Vagina (tissue), 2 donors: ENCODE measurements at regions not wholly inside any gene's neighbourhood (a gene's known extent, or its start where the extent isn't known, plus 50 kb on each side); places are given as distances from the start of the nearest gene placed in this dataset.

Source experiments
- DNase-seq, 2 donors: peaks; one replicate each; pipeline ENCODE4 v3.0.0-alpha.2; 2017; ENCODE audit errors: extremely low spot score in 2 of 2
- H3K27ac ChIP-seq: fragments of 200-600 bp; sonication (generic); one replicate; pipeline ENCODE4 v1.5.1; 2019
- H3K27me3 ChIP-seq: fragments of 200-600 bp; sonication (generic); one replicate; pipeline ENCODE4 v1.5.1; 2019
- H3K36me3 ChIP-seq, 2 donors: fragments of 200-600 bp; sonication (generic); one replicate each; pipeline ENCODE4 v1.5.1; 2017 to 2019
- H3K4me1 ChIP-seq: fragments of 200-600 bp; sonication (generic); one replicate; pipeline ENCODE4 v1.5.1; 2019
- H3K4me3 ChIP-seq, 2 donors: fragments of 200-600 bp; sonication (generic); 1 replicate in 1 of 2; 2 replicates in 1 of 2; pipeline ENCODE4 v1.5.1; 2016 to 2019
- H3K9me3 ChIP-seq: fragments of 200-600 bp; sonication (generic); one replicate; pipeline ENCODE4 v1.5.1; 2019
- POLR2A ChIP-seq, 2 donors: fragments of 450-650 bp; IDR thresholded peaks; one replicate each; pipeline ENCODE4 v1.6.1; 2017; ENCODE audit warnings: antibody characterized with exemption in 2 of 2, mild to moderate bottlenecking in 2 of 2, moderate library complexity in 2 of 2
- POLR2AphosphoS5 ChIP-seq, 2 donors: sonication (generic); formaldehyde crosslinking; IDR thresholded peaks; one replicate each; pipeline ENCODE4 v1.9.0; 2017; ENCODE audit warnings: antibody characterized with exemption in 2 of 2, mild to moderate bottlenecking in 2 of 2, low read depth in 1 of 2; ENCODE audit not compliant: insufficient read depth in 1 of 2
- intact Hi-C: fragments of 100-400 bp; cut with DNase I; formaldehyde crosslinking; loops from one replicate; pipeline ENCODE4 v1.15.1; 2023
- TF ChIP-seq, protein P1 (sequence below), 3 experiments: fragments of 450-650 bp in 2 of 3; fragments of 200-600 bp in 1 of 3; sonication (generic) in 1 of 3; IDR thresholded peaks; one replicate each; pipeline ENCODE4 v1.5.1; 2017 to 2019; ENCODE audit warnings: antibody characterized with exemption in 3 of 3, mild to moderate bottlenecking in 2 of 3, moderate library complexity in 2 of 3

DNA sequence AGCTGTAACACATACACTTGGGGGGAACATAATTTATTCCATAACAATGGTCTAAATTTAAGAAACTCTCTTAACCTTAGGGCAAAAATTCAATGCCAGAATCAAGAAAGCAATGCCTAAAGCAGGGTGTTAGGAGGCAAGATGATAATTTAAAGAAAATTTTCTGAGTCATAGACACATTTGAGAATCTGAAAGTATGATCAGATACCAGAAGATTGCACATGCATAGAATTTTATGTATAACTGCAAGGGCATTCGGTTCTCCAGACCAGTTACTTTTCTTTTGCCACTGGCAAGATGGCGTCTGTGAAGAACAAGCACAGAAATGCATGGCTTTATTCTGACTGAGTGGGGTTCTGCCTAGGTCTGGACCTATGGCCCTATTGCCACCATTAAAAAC, 64.4 kb upstream of the IPO9 start:
- TF ChIP-seq, protein P1, sequence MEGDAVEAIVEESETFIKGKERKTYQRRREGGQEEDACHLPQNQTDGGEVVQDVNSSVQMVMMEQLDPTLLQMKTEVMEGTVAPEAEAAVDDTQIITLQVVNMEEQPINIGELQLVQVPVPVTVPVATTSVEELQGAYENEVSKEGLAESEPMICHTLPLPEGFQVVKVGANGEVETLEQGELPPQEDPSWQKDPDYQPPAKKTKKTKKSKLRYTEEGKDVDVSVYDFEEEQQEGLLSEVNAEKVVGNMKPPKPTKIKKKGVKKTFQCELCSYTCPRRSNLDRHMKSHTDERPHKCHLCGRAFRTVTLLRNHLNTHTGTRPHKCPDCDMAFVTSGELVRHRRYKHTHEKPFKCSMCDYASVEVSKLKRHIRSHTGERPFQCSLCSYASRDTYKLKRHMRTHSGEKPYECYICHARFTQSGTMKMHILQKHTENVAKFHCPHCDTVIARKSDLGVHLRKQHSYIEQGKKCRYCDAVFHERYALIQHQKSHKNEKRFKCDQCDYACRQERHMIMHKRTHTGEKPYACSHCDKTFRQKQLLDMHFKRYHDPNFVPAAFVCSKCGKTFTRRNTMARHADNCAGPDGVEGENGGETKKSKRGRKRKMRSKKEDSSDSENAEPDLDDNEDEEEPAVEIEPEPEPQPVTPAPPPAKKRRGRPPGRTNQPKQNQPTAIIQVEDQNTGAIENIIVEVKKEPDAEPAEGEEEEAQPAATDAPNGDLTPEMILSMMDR (IDR thresholded peaks at IDR 0.05): no peak
- no peak for TF ChIP-seq POLR2A (IDR thresholded peaks at IDR 0.05)
- no peak for TF ChIP-seq POLR2AphosphoS5 (IDR thresholded peaks at IDR 0.05; ENCODE audit: insufficient read depth in 1 of 2, low read depth in 1 of 2)
- H3K4me1 ChIP-seq: peaks cover 69% of the 10 kb centered on the region

GRCh38 chr1:201766131-201766866, 62.7 kb upstream of the IPO9 start:
- TF ChIP-seq POLR2AphosphoS5 (IDR thresholded peaks at IDR 0.05; ENCODE audit: insufficient read depth in 1 of 2, low read depth in 1 of 2) (peak in 1 of 2 donors; percentile 19), POLR2A (IDR thresholded peaks at IDR 0.05) (no peak)
- Histone ChIP-seq H3K27ac (peak overlapping the region; percentile 28), H3K4me1 (peaks cover 72% of the 10 kb centered on the region), H3K36me3 (no peaks in the 10 kb centered on the region), H3K9me3 (no peaks in the 10 kb centered on the region), H3K4me3 (no peak overlapping the region), H3K27me3 (no peaks in the 10 kb centered on the region)
- intact Hi-C loops: no loop called here
- peak in 1 of 2 donors; percentile 90 for DNase-seq

More for the DNA sequence above, 64.4 kb upstream of the IPO9 start:
- no peak overlapping the region for H3K27ac ChIP-seq
- H3K36me3 ChIP-seq: no peaks in the 10 kb centered on the region
- H3K27me3 ChIP-seq: no peaks in the 10 kb centered on the region
- DNase-seq: no peak
- H3K4me3 ChIP-seq: no peak overlapping the region
- intact Hi-C loops: no loop called here
- H3K9me3 ChIP-seq: no peaks in the 10 kb centered on the region

- intact Hi-C loops: no loop called here
- no peak overlapping the region for H3K27ac ChIP-seq
- H3K4me1 ChIP-seq: peaks cover 62% of the 10 kb centered on the region
- no peaks in the 10 kb centered on the region for H3K9me3 ChIP-seq
- TF ChIP-seq, protein P1 (IDR thresholded peaks at IDR 0.05): no peak
- TF ChIP-seq POLR2AphosphoS5 (IDR thresholded peaks at IDR 0.05; ENCODE audit: insufficient read depth in 1 of 2, low read depth in 1 of 2): no peak
- no peak overlapping the region for H3K4me3 ChIP-seq
- H3K27me3 ChIP-seq: no peaks in the 10 kb centered on the region
- DNase-seq: no peak
- no peaks in the 10 kb centered on the region for H3K36me3 ChIP-seq
Observed at GRCh38 chr1:201767339-201767738, 61.6 kb upstream of the IPO9 start.

DNA sequence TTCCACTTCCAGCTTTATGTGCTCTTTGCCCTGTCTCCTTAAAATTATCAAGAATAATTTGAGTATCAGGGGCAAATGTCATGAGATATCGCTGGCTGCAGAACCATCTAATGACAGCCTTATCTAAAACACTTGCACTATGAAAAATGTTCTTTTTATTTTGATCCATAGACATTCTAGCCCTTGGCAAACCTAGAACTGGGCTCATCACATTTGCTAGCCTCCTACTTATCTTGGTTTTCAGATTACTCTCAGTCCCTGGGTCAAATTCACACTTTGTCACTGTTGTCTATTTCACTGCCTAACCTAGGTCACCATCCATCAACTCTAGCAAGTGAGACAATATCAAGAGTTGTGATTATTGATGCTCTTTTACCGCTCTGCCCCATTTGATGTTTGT, 59.9 kb upstream of the IPO9 start:
- no peaks in the 10 kb centered on the region for H3K36me3 ChIP-seq
- intact Hi-C loops: no loop called here
- H3K27ac ChIP-seq: no peak overlapping the region
- no peaks in the 10 kb centered on the region for H3K27me3 ChIP-seq
- H3K4me1 ChIP-seq: peaks cover 45% of the 10 kb centered on the region
- no peak for DNase-seq
- H3K9me3 ChIP-seq: no peaks in the 10 kb centered on the region
- TF ChIP-seq POLR2AphosphoS5 (IDR thresholded peaks at IDR 0.05; ENCODE audit: insufficient read depth in 1 of 2, low read depth in 1 of 2): no peak
- TF ChIP-seq, protein P1 (IDR thresholded peaks at IDR 0.05): no peak
- no peak for TF ChIP-seq POLR2A (IDR thresholded peaks at IDR 0.05)
- no peak overlapping the region for H3K4me3 ChIP-seq

DNA sequence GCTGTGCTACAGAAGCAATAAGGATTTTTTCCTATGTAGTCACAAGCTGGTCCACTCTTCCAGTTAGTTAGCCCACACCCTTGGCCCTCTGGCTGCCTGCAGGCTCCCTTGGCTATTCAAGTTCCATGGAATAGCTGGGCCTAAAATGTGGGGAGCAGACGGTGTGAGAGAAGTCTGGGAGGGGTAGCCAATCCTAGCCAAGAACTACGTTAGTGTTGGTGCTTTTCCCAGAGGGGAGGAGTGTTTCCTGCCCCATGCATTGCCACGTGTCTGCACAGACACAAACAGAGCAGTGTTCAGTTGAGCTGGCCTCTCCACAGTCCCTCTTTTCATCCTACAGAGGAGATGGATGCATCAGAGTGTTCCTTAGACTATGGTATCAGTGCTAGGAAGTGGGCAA, 59.0 kb upstream of the IPO9 start:
- Histone ChIP-seq H3K36me3 (no peaks in the 10 kb centered on the region), H3K27me3 (no peaks in the 10 kb centered on the region), H3K9me3 (no peaks in the 10 kb centered on the region), H3K4me1 (peaks cover 36% of the 10 kb centered on the region), H3K27ac (peak overlapping the region; percentile 13), H3K4me3 (no peak overlapping the region)
- TF ChIP-seq POLR2A (IDR thresholded peaks at IDR 0.05) (no peak), POLR2AphosphoS5 (IDR thresholded peaks at IDR 0.05; ENCODE audit: insufficient read depth in 1 of 2, low read depth in 1 of 2) (no peak)
- TF ChIP-seq, protein P1 (IDR thresholded peaks at IDR 0.05): no peak
- intact Hi-C loops: no loop called here
- DNase-seq: no peak
